ENCODE measurements at regions not wholly inside any gene's neighbourhood (a gene's known extent, or its start where the extent isn't known, plus 50 kb on each side); places are given as distances from the start of the nearest gene placed in this dataset.
A peak's percentile ranks its signal among the peaks of the same experiment; 100 is the strongest.

DNA sequence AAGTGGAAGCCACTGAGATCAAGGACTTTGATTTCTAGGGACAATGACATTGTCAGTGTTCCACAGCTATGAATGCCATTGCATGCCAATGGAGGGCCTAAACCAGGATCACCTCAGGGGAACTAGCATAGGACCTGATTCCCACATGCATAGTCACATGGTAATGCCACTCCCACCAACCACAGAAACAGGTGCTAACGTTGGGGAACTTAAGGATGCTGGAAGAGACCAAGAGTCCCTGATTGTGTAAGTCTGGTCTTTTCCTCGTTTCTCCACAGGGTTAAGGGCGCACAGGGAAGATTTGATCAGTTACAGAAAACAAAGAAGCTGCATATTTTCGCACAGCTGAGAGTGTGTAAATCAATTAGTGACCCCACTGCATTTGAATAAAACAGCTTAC lies 59.4 kb upstream of the CD44 start:
- Mint-ChIP-seq H3K27me3 (ENCODE audit: low read depth) (no peaks in the 10 kb centered on the region), H3K4me1 (peaks cover 17% of the 10 kb centered on the region), H3K27ac (no peak overlapping the region), H3K36me3 (no peaks in the 10 kb centered on the region), H3K4me3 (no peak overlapping the region), H3K9me3 (peaks cover 11% of the 10 kb centered on the region)
- ChIA-PET CTCF (no interaction called here), POLR2A (no interaction called here)
- TF ChIP-seq GABPB1 (CRISPR knock-in tag; IDR thresholded peaks at IDR 0.05) (no peak), ZNF423 (CRISPR knock-in tag; IDR thresholded peaks at IDR 0.05) (no peak)
- ATAC-seq (no peak), DNase-seq (ENCODE audit: low spot score) (no peak)

DNA sequence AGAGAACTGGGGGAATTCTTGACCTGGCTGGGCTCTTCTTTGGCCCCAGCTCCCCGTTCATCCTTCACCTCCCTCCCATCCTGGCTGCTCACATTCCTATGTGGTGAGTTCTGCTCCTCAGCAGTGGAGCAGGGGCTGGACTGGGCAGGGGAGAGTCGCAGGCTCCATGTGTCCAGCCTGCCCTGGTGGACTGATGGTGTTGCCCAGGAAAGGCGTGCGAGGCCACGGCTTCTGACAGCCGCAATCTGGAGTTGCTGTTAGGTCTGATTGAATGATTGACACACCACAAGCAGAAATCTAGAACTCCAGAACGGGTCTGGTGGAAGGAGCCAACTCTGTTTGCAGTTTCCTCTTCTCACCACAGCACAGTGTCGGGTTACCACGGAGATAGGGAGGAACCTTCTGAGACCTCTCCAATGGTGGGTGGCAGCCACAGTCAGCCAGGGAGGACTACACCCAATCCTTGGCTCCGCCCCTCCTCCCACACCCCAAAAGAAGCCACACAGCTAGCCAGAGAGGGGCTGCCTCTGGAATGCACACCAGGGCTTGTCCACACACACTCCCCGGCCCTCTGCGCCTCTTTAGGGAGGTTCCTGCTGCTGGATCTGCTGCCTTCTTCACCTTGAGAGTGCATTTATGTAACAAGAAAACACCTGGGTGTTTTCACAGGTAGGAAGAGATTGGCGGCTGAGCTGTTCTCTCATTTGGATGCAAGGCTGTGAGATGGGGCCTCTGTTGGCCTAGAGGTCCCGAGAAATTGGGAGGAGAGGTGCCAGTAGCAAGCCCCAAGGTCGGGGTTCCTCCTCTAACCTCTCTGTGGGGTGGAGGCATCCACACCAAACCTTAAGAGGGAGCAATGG lies 56.4 kb upstream of the CD44 start:
- H3K27ac Mint-ChIP-seq = no peak overlapping the region; the same call in 1 of the 2 replicates
- no peaks in the 10 kb centered on the region for H3K27me3 Mint-ChIP-seq (ENCODE audit: low read depth)
- TF ChIP-seq, protein P1, sequence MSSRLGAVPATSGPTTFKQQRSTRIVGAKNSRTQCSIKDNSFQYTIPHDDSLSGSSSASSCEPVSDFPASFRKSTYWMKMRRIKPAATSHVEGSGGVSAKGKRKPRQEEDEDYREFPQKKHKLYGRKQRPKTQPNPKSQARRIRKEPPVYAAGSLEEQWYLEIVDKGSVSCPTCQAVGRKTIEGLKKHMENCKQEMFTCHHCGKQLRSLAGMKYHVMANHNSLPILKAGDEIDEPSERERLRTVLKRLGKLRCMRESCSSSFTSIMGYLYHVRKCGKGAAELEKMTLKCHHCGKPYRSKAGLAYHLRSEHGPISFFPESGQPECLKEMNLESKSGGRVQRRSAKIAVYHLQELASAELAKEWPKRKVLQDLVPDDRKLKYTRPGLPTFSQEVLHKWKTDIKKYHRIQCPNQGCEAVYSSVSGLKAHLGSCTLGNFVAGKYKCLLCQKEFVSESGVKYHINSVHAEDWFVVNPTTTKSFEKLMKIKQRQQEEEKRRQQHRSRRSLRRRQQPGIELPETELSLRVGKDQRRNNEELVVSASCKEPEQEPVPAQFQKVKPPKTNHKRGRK (CRISPR knock-in tag; IDR thresholded peaks at IDR 0.05; ENCODE audit: borderline replicate concordance) = no peak
- TF ChIP-seq, protein P2, sequence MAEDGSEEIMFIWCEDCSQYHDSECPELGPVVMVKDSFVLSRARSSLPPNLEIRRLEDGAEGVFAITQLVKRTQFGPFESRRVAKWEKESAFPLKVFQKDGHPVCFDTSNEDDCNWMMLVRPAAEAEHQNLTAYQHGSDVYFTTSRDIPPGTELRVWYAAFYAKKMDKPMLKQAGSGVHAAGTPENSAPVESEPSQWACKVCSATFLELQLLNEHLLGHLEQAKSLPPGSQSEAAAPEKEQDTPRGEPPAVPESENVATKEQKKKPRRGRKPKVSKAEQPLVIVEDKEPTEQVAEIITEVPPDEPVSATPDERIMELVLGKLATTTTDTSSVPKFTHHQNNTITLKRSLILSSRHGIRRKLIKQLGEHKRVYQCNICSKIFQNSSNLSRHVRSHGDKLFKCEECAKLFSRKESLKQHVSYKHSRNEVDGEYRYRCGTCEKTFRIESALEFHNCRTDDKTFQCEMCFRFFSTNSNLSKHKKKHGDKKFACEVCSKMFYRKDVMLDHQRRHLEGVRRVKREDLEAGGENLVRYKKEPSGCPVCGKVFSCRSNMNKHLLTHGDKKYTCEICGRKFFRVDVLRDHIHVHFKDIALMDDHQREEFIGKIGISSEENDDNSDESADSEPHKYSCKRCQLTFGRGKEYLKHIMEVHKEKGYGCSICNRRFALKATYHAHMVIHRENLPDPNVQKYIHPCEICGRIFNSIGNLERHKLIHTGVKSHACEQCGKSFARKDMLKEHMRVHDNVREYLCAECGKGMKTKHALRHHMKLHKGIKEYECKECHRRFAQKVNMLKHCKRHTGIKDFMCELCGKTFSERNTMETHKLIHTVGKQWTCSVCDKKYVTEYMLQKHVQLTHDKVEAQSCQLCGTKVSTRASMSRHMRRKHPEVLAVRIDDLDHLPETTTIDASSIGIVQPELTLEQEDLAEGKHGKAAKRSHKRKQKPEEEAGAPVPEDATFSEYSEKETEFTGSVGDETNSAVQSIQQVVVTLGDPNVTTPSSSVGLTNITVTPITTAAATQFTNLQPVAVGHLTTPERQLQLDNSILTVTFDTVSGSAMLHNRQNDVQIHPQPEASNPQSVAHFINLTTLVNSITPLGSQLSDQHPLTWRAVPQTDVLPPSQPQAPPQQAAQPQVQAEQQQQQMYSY (CRISPR knock-in tag; IDR thresholded peaks at IDR 0.05) = no peak
- TF ChIP-seq, protein P3, sequence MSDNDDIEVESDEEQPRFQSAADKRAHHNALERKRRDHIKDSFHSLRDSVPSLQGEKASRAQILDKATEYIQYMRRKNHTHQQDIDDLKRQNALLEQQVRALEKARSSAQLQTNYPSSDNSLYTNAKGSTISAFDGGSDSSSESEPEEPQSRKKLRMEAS (CRISPR knock-in tag; IDR thresholded peaks at IDR 0.05) = no peak
- TF ChIP-seq, protein P4, sequence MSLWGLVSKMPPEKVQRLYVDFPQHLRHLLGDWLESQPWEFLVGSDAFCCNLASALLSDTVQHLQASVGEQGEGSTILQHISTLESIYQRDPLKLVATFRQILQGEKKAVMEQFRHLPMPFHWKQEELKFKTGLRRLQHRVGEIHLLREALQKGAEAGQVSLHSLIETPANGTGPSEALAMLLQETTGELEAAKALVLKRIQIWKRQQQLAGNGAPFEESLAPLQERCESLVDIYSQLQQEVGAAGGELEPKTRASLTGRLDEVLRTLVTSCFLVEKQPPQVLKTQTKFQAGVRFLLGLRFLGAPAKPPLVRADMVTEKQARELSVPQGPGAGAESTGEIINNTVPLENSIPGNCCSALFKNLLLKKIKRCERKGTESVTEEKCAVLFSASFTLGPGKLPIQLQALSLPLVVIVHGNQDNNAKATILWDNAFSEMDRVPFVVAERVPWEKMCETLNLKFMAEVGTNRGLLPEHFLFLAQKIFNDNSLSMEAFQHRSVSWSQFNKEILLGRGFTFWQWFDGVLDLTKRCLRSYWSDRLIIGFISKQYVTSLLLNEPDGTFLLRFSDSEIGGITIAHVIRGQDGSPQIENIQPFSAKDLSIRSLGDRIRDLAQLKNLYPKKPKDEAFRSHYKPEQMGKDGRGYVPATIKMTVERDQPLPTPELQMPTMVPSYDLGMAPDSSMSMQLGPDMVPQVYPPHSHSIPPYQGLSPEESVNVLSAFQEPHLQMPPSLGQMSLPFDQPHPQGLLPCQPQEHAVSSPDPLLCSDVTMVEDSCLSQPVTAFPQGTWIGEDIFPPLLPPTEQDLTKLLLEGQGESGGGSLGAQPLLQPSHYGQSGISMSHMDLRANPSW (CRISPR knock-in tag; conservative IDR thresholded peaks at IDR 0.05; ENCODE audit: low read depth) = no peak
- TF ChIP-seq ZNF416 (CRISPR knock-in tag; IDR thresholded peaks at IDR 0.05) = no peak
- no peak for TF ChIP-seq NFATC4 (CRISPR knock-in tag; IDR thresholded peaks at IDR 0.05)
- CTCF ChIA-PET = no interaction called here
- ATAC-seq (peak; percentile 99), DNase-seq (ENCODE audit: low spot score) (peak; percentile 56)
- no peak overlapping the region for H3K4me3 Mint-ChIP-seq
- H3K36me3 Mint-ChIP-seq = no peaks in the 10 kb centered on the region
- peaks cover 19% of the 10 kb centered on the region for H3K9me3 Mint-ChIP-seq
- POLR2A ChIA-PET = no interaction called here
- H3K4me1 Mint-ChIP-seq = peaks cover 17% of the 10 kb centered on the region

DNA sequence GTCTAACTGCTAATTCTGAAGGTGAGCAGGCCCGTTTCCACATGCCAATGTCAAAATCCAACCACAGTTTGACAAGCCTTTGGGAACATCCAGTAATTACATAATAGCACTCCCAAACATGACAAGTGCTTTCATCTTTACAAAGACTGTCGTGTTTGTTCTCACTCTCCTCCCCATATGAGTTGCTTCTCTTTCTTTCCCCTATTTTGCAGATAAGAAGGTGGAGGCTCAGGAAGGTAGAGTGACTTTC lies 55.9 kb upstream of the CD44 start:
- ChIA-PET CTCF (no interaction called here), POLR2A (no interaction called here)
- Mint-ChIP-seq H3K27ac (no peak overlapping the region), H3K27me3 (ENCODE audit: low read depth) (no peaks in the 10 kb centered on the region), H3K4me3 (no peak overlapping the region), H3K4me1 (peaks cover 17% of the 10 kb centered on the region), H3K9me3 (peaks cover 19% of the 10 kb centered on the region), H3K36me3 (no peaks in the 10 kb centered on the region)
- DNase-seq (ENCODE audit: low spot score) (no peak), ATAC-seq (no peak)
- TF ChIP-seq EMX1 (CRISPR knock-in tag; IDR thresholded peaks at IDR 0.05) = no peak
- TF ChIP-seq ETV6 (CRISPR knock-in tag; IDR thresholded peaks at IDR 0.05) = no peak
- no peak for TF ChIP-seq TCF7 (CRISPR knock-in tag; IDR thresholded peaks at IDR 0.05; ENCODE audit: low read depth)
- TF ChIP-seq HMGA2 (CRISPR knock-in tag; IDR thresholded peaks at IDR 0.05) = no peak
- TF ChIP-seq ZNF396 (CRISPR knock-in tag; IDR thresholded peaks at IDR 0.05; ENCODE audit: borderline replicate concordance) = no peak
- TF ChIP-seq, protein P2 (CRISPR knock-in tag; IDR thresholded peaks at IDR 0.05) = no peak
- TF ChIP-seq NR2C2 (CRISPR knock-in tag; IDR thresholded peaks at IDR 0.05) = no peak
- no peak for TF ChIP-seq RELA (CRISPR knock-in tag; IDR thresholded peaks at IDR 0.05; ENCODE audit: borderline replicate concordance)
- no peak for TF ChIP-seq FOXK1 (CRISPR knock-in tag; IDR thresholded peaks at IDR 0.05)
